Prostate gland (tissue), 2 donors: ENCODE measurements at regions not wholly inside any gene's neighbourhood (a gene's known extent, or its start where the extent isn't known, plus 50 kb on each side); places are given as distances from the start of the nearest gene placed in this dataset.

Experiments
- DNase-seq: peaks from one replicate; pipeline ENCODE4 v3.0.0-alpha.2; 2019; ENCODE audit warnings: low spot score
- H3K27ac ChIP-seq, 2 donors: fragments of 200-600 bp; sonication (generic); 2 replicates each; pipeline ENCODE4 v1.5.1; 2017 to 2019
- H3K27me3 ChIP-seq: fragments of 200-600 bp; sonication (generic); replicated peaks from 2 replicates; pipeline ENCODE4 v1.5.1; 2019; ENCODE audit not compliant: insufficient read depth
- H3K36me3 ChIP-seq, 2 donors: fragments of 200-600 bp; sonication (generic); 1 replicate in 1 of 2; 2 replicates in 1 of 2; pipeline versions ENCODE4 v1.5.1 to v1.8.1; 2017 to 2019
- H3K4me1 ChIP-seq: fragments of 200-600 bp; sonication (generic); replicated peaks from 2 replicates; pipeline ENCODE4 v1.5.1; 2019
- H3K4me3 ChIP-seq, 2 donors: fragments of 200-600 bp; sonication (generic); 2 replicates each; pipeline ENCODE4 v1.5.1; 2017 to 2019
- H3K9me3 ChIP-seq: fragments of 200-600 bp; sonication (generic); 2 replicates; pipeline ENCODE4 v1.5.1; 2017
- CTCF ChIP-seq, 4 experiments: fragments of 200-600 bp in 2 of 4; fragments of 450-650 bp in 2 of 4; sonication (generic) in 2 of 4; IDR thresholded peaks; 1 replicate in 3 of 4; 2 replicates in 1 of 4; pipeline ENCODE4 v1.5.1; 2016 to 2019; ENCODE audit warnings: antibody characterized with exemption in 4 of 4, mild to moderate bottlenecking in 2 of 4, moderate library complexity in 2 of 4
- POLR2A ChIP-seq: fragments of 450-650 bp; IDR thresholded peaks from one replicate; pipeline ENCODE4 v1.6.1; 2016; ENCODE audit warnings: antibody characterized with exemption, mild to moderate bottlenecking
- POLR2AphosphoS5 ChIP-seq: sonication (generic); formaldehyde crosslinking; IDR thresholded peaks from one replicate; pipeline ENCODE4 v1.6.1; 2017; ENCODE audit warnings: antibody characterized with exemption
- WGBS: methylation state at CpG from one replicate; pipeline ENCODE4 v1.1.5; 2018; 5-methylcytosine and 5-hydroxymethylcytosine counted together
- intact Hi-C: fragments of 100-400 bp; cut with DNase I; formaldehyde crosslinking; loops from one replicate; pipeline ENCODE4 v1.14.2; 2022

DNA sequence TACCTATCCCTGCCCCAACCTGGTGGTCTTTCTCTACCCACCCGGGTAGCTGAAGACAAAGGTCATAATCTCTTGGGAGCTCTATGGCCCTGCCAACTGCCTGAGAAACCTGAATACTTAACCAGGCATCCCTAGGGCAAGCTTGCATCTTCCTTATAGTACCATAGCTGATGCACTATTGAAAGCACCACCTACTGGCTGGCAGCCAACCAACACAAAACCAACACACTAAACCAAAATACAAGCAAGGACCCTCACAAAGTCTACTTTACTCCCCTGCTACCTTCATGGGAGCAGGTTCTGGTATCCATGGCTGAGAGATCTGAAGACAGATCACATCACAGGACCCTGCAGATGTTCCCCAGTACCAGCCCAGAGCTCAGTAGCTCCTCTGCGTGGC lies 171.8 kb upstream of the TAS2R1 start:
- no peaks in the 10 kb centered on the region for H3K9me3 ChIP-seq
- intact Hi-C loops, result no loop called here
- no peaks in the 10 kb centered on the region for H3K4me1 ChIP-seq
- DNase-seq, result no peak
- WGBS, result 93% methylated on average over 2 of the region's 2 CpGs
- TF ChIP-seq POLR2AphosphoS5, result no peak
- no peak for TF ChIP-seq CTCF (IDR thresholded peaks at IDR 0.05)
- TF ChIP-seq POLR2A, result no peak
- H3K4me3 ChIP-seq, result no peak overlapping the region
- no peaks in the 10 kb centered on the region for H3K36me3 ChIP-seq
- H3K27me3 ChIP-seq, result no peaks in the 10 kb centered on the region
- H3K27ac ChIP-seq, result no peak overlapping the region

GRCh38 chr5:9799606-9800005 lies 169.5 kb upstream of the TAS2R1 start:
- 9% methylated on average over 4 of the region's 4 CpGs for WGBS
- H3K4me3 ChIP-seq, result no peak overlapping the region
- intact Hi-C loops, result no loop called here
- TF ChIP-seq POLR2AphosphoS5 (no peak), POLR2A (no peak), CTCF (IDR thresholded peaks at IDR 0.05) (no peak)
- no peaks in the 10 kb centered on the region for H3K27me3 ChIP-seq
- no peak overlapping the region for H3K27ac ChIP-seq
- no peaks in the 10 kb centered on the region for H3K4me1 ChIP-seq
- no peak for DNase-seq
- H3K36me3 ChIP-seq, result no peaks in the 10 kb centered on the region
- H3K9me3 ChIP-seq, result no peaks in the 10 kb centered on the region

DNA sequence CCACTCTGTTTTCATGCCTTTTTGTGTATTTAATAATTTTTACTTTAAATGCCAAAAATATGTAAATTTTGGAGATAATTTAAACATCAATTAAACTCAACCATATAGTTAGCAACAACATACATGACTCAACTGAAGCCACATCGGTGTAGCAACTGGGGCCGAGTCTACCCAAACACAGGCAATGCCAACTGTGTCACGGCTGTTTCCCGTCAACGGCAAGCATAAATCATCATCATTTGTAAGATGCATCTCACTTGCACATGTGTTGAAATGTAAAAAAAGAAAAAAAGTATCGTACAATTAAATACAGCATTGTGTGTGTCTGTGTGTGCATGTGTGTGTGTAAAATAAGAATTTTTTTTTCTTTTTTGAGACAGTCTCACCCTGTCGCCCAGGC lies 160.1 kb upstream of the TAS2R1 start:
- H3K4me1 ChIP-seq, result no peaks in the 10 kb centered on the region
- H3K27ac ChIP-seq, result no peak overlapping the region
- TF ChIP-seq POLR2AphosphoS5 (no peak), CTCF (IDR thresholded peaks at IDR 0.05) (no peak), POLR2A (no peak)
- no peaks in the 10 kb centered on the region for H3K27me3 ChIP-seq
- H3K36me3 ChIP-seq, result no peaks in the 10 kb centered on the region
- H3K4me3 ChIP-seq, result no peak overlapping the region
- 92% methylated on average over 7 of the region's 7 CpGs for WGBS
- H3K9me3 ChIP-seq, result no peaks in the 10 kb centered on the region
- no peak for DNase-seq
- intact Hi-C loops, result no loop called here

DNA sequence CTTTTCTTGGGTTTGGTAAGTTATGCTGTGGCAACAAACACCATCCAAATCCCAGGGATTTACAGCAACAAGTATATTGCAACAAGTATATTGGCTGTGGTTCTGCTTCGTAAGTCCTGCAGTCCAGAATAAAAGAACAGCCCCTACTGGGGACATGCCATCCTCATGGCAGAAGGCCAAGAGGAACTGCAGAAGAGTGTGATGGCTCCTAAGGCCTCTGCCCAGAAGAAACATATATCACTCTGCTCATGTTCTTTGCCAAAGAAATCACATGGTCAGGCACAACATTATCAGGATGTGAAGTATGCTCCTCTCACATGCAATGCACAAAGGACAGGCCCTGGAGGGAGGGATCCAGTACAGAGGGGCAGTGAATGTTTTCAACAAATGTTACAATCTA lies 159.6 kb upstream of the TAS2R1 start:
- TF ChIP-seq POLR2A (no peak), POLR2AphosphoS5 (no peak), CTCF (IDR thresholded peaks at IDR 0.05) (no peak)
- H3K4me1 ChIP-seq, result no peaks in the 10 kb centered on the region
- intact Hi-C loops, result no loop called here
- no peak for DNase-seq
- H3K36me3 ChIP-seq, result no peaks in the 10 kb centered on the region
- no peaks in the 10 kb centered on the region for H3K9me3 ChIP-seq
- H3K27me3 ChIP-seq, result no peaks in the 10 kb centered on the region
- H3K4me3 ChIP-seq, result no peak overlapping the region
- no peak overlapping the region for H3K27ac ChIP-seq
- WGBS, result 88% methylated on average over 1 of the region's 1 CpG

DNA sequence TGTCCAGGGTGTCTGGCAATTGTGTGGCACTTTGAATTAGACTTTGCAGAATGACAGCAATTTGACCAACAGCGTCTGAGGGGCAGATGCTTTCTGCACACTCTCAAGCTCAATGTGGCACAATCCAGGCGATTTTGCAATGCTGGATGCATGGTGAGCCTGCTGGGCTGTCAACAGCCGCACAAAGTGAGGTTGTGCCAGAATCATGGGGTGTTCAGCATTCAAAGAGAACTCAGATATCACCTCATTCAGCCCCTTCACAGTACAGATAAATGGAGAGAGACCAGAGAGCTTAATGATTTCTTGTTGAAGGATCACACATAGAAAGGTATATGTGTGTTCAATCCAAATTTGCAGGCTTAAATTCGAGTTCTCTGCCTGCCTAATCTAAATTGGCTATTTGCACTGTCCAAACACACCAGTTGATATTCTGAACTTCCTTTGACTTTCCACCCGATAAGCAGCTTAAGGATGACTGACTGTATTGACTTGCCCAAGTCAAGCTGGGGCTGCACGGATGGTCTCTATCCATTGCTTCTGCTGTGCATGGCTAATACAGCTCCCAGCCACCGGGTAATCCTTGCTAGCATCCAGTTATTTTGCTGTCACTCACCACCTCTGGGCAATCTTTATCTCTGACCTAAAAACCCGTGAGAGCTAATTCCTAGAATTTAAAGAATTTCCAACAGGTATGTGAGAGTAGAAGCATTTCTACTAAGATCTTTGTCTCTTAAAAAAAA lies 157.9 kb upstream of the TAS2R1 start:
- H3K4me3 ChIP-seq, result no peak overlapping the region
- intact Hi-C loops, result no loop called here
- no peak overlapping the region for H3K27ac ChIP-seq
- no peak for DNase-seq
- no peaks in the 10 kb centered on the region for H3K27me3 ChIP-seq
- H3K36me3 ChIP-seq, result no peaks in the 10 kb centered on the region
- TF ChIP-seq CTCF (IDR thresholded peaks at IDR 0.05) (no peak), POLR2AphosphoS5 (no peak), POLR2A (no peak)
- WGBS, result 77% methylated on average over 8 of the region's 8 CpGs
- no peaks in the 10 kb centered on the region for H3K4me1 ChIP-seq
- no peaks in the 10 kb centered on the region for H3K9me3 ChIP-seq
